GM12892 (cell line): ENCODE measurements at regions not wholly inside any gene's neighbourhood (a gene's known extent, or its start where the extent isn't known, plus 50 kb on each side); places are given as distances from the start of the nearest gene placed in this dataset.

Experiments used
- POLR2A ChIP-seq: IDR thresholded peaks from 2 replicates; pipeline ENCODE4 v1.6.1; 2011; ENCODE audit warnings: low read depth, low read length, control low read depth
- POLR2AphosphoS5 ChIP-seq: IDR thresholded peaks from 2 replicates; pipeline ENCODE4 v1.6.1; 2011; ENCODE audit warnings: low read depth, low read length, control low read depth
- TAF1 ChIP-seq: IDR thresholded peaks from 2 replicates; pipeline ENCODE4 v1.6.1; 2011; ENCODE audit warnings: low read depth, mild to moderate bottlenecking, control low read depth, low read length, borderline replicate concordance

DNA sequence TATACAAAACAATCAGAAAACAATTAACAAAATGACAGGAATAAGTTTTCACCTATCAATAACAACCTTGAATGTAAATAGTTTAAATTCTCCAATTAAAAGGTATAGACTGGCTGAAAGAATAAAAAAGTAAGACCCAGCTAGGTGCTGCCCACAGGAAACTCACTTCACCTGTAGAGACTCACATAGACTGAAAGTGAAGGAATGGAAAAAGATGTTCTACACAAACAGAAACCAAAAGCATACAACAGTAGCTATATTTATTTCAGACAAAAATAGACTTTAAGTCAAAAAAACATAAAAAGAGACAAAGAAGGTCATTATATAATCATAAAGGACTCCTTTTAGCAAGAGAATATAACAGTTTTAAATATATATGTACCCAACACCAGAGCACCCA is 152.4 kb upstream of the PWP1 start:
- TF ChIP-seq POLR2A (no peak), POLR2AphosphoS5 (no peak), TAF1 (no peak)
